H9 (cell line): ENCODE measurements at regions not wholly inside any gene's neighbourhood (a gene's known extent, or its start where the extent isn't known, plus 50 kb on each side); places are given as distances from the start of the nearest gene placed in this dataset.

ENCODE experiments used
- DNase-seq: peaks from one replicate; pipeline ENCODE4 v3.0.0-alpha.2; 2017
- H2AFZ ChIP-seq: one replicate; pipeline ENCODE4 v1.6.1; 2013; ENCODE audit warnings: mild to moderate bottlenecking, low read length, control low read depth, moderate library complexity
- H2AK5ac ChIP-seq: 2 replicates; pipeline ENCODE4 v1.6.1; 2013; ENCODE audit warnings: low read length, control low read depth, mixed read lengths; ENCODE audit not compliant: insufficient read length
- H2BK120ac ChIP-seq: one replicate; pipeline ENCODE4 v1.6.1; 2013; ENCODE audit warnings: low read depth, mild to moderate bottlenecking, low read length, control low read depth, inconsistent platforms; ENCODE audit not compliant: poor library complexity, severe bottlenecking
- H2BK12ac ChIP-seq: 2 replicates; pipeline ENCODE4 v1.6.1; 2013; ENCODE audit warnings: low read length, control low read depth, mixed read lengths, low read depth; ENCODE audit not compliant: insufficient read length
- H2BK15ac ChIP-seq: 2 replicates; pipeline ENCODE4 v1.6.1; 2013; ENCODE audit warnings: low read depth, low read length, control low read depth
- H2BK20ac ChIP-seq: one replicate; pipeline ENCODE4 v1.6.1; 2013; ENCODE audit warnings: low read depth, mild to moderate bottlenecking, low read length, control low read depth, inconsistent platforms; ENCODE audit not compliant: poor library complexity, severe bottlenecking
- H2BK5ac ChIP-seq: 2 replicates; pipeline ENCODE4 v1.6.1; 2013; ENCODE audit warnings: low read length, control low read depth, mixed read lengths; ENCODE audit not compliant: insufficient read length
- H3K14ac ChIP-seq: 2 replicates; pipeline ENCODE4 v1.6.1; 2013; ENCODE audit warnings: low read length, control low read depth; ENCODE audit not compliant: insufficient read depth
- H3K18ac ChIP-seq: 2 replicates; pipeline ENCODE4 v1.6.1; 2013; ENCODE audit warnings: low read depth, mild to moderate bottlenecking, mixed read lengths, low read length, control low read depth; ENCODE audit not compliant: insufficient read length
- H3K23ac ChIP-seq: 2 replicates; pipeline ENCODE4 v1.6.1; 2013; ENCODE audit warnings: low read length, control low read depth, mixed read lengths, low read depth; ENCODE audit not compliant: insufficient read length
- H3K23me2 ChIP-seq: 2 replicates; pipeline ENCODE4 v1.6.1; 2013; ENCODE audit warnings: low read depth, mild to moderate bottlenecking, mixed read lengths, low read length, control low read depth; ENCODE audit not compliant: insufficient read length, poor library complexity, severe bottlenecking
- H3K27ac ChIP-seq: 2 replicates; pipeline ENCODE4 v1.5.1; 2013; ENCODE audit warnings: low read length, control low read depth, mixed read lengths, low read depth; ENCODE audit not compliant: insufficient read length
- H3K27me3 ChIP-seq: 2 replicates; pipeline ENCODE4 v1.6.1; 2013; ENCODE audit warnings: low read length, control low read depth, inconsistent platforms; ENCODE audit not compliant: insufficient read depth
- H3K4ac ChIP-seq: 2 replicates; pipeline ENCODE4 v1.6.1; 2013; ENCODE audit warnings: low read depth, mild to moderate bottlenecking, control low read depth, inconsistent platforms, low read length, moderate library complexity
- H3K4me1 ChIP-seq: 2 replicates; pipeline ENCODE4 v1.6.1; 2013; ENCODE audit warnings: low read length, control low read depth, inconsistent platforms; ENCODE audit not compliant: insufficient read depth
- H3K4me2 ChIP-seq: 2 replicates; pipeline ENCODE4 v1.6.1; 2013; ENCODE audit warnings: low read length, control low read depth, mixed read lengths; ENCODE audit not compliant: insufficient read length, insufficient read depth
- H3K56ac ChIP-seq: 2 replicates; pipeline ENCODE4 v1.6.1; 2013; ENCODE audit warnings: low read depth, mild to moderate bottlenecking, mixed read lengths, low read length, control low read depth; ENCODE audit not compliant: insufficient read length
- H3K79me1 ChIP-seq: 2 replicates; pipeline ENCODE4 v1.6.1; 2013; ENCODE audit warnings: low read depth, mild to moderate bottlenecking, moderate library complexity, low read length, control low read depth, inconsistent platforms; ENCODE audit not compliant: insufficient read depth, poor library complexity, severe bottlenecking
- H3K79me2 ChIP-seq: 2 replicates; pipeline ENCODE4 v1.6.1; 2013; ENCODE audit warnings: low read length, control low read depth, inconsistent platforms; ENCODE audit not compliant: insufficient read depth
- H3K9ac ChIP-seq: 2 replicates; pipeline ENCODE4 v1.6.1; 2013; ENCODE audit warnings: low read length, control low read depth, mixed read lengths; ENCODE audit not compliant: insufficient read length; ENCODE audit errors: extremely low read depth
- H3K9me3 ChIP-seq: one replicate; pipeline ENCODE4 v1.6.1; 2013; ENCODE audit warnings: low read depth, low read length, inconsistent platforms; ENCODE audit not compliant: control insufficient read depth
- H3T11ph ChIP-seq: one replicate; pipeline ENCODE4 v1.6.1; 2013; ENCODE audit warnings: mild to moderate bottlenecking, low read length, control low read depth, inconsistent platforms
- H4K20me1 ChIP-seq: one replicate; pipeline ENCODE4 v1.6.1; 2013; ENCODE audit not compliant: control insufficient read depth, insufficient read length, insufficient read depth
- H4K5ac ChIP-seq: 2 replicates; pipeline ENCODE4 v1.6.1; 2013; ENCODE audit warnings: low read depth, mild to moderate bottlenecking, mixed read lengths, low read length, control low read depth; ENCODE audit not compliant: insufficient read length
- H4K8ac ChIP-seq: replicated peaks from 2 replicates; pipeline ENCODE4 v1.6.1; 2013; ENCODE audit warnings: low read length, control low read depth, mixed read lengths, low read depth; ENCODE audit not compliant: insufficient read length
- H4K91ac ChIP-seq: 2 replicates; pipeline ENCODE4 v1.6.1; 2013; ENCODE audit warnings: low read depth, mild to moderate bottlenecking, moderate library complexity, mixed read lengths, low read length, control low read depth; ENCODE audit not compliant: insufficient read length
- H3K27ac Mint-ChIP-seq, 3 experiments: 2 replicates in 2 of 3; 3 replicates in 1 of 3; pipeline ENCODE4 v1.8.0; 2020 to 2021; ENCODE audit warnings: mixed read lengths in 3 of 3, mild to moderate bottlenecking in 1 of 3, moderate library complexity in 1 of 3
- H3K27me3 Mint-ChIP-seq: 2 replicates; pipeline ENCODE4 v1.8.0; 2021; ENCODE audit warnings: low read depth, mild to moderate bottlenecking, moderate library complexity, mixed read lengths
- H3K36me3 Mint-ChIP-seq, 3 experiments: 2 replicates in 2 of 3; 3 replicates in 1 of 3; pipeline ENCODE4 v1.8.0; 2020 to 2021; ENCODE audit warnings: low read depth in 3 of 3, mixed read lengths in 3 of 3; ENCODE audit not compliant: insufficient read depth in 1 of 3
- H3K4me1 Mint-ChIP-seq, 2 experiments: 2 replicates each; pipeline ENCODE4 v1.8.0; 2020; ENCODE audit warnings: mixed read lengths in 2 of 2
- H3K4me3 Mint-ChIP-seq, 2 experiments: 2 replicates in 1 of 2; 3 replicates in 1 of 2; pipeline ENCODE4 v1.8.0; 2020 to 2021; ENCODE audit warnings: mild to moderate bottlenecking in 2 of 2, mixed read lengths in 2 of 2, moderate library complexity in 1 of 2
- H3K9me3 Mint-ChIP-seq, 2 experiments: 2 replicates in 1 of 2; 3 replicates in 1 of 2; pipeline ENCODE4 v1.8.0; 2020; ENCODE audit warnings: mild to moderate bottlenecking in 2 of 2, mixed read lengths in 2 of 2, moderate library complexity in 1 of 2
- CTCF ChIP-seq: fragments of 200-600 bp; sonication (generic); conservative IDR thresholded peaks from 3 replicates; pipeline ENCODE4 v1.8.0; 2021; ENCODE audit warnings: antibody characterized with exemption, mild to moderate bottlenecking
- WGBS: extraction: QIAGEN DNeasy Blood & Tissue Kit; methylation state at CpG from one replicate; pipeline ENCODE4 v1.1.7; 2013; ENCODE audit warnings: missing lambda C conversion rate, low lambda C conversion rate, mixed read lengths; ENCODE audit not compliant: insufficient read length; ENCODE audit errors: extremely low coverage; 5-methylcytosine and 5-hydroxymethylcytosine counted together

- no CpG with 5 or more reads among the region's 1 CpG for WGBS
- Histone ChIP-seq H3K9ac (no peak overlapping the region), H3K23ac (no peak overlapping the region), H4K20me1 (no peaks in the 10 kb centered on the region), H2AK5ac (no peak overlapping the region), H3K23me2 (no peaks in the 10 kb centered on the region), H3K79me2 (no peaks in the 10 kb centered on the region), H3K4me2 (no peak overlapping the region), H3T11ph (no peak overlapping the region), H4K5ac (no peak overlapping the region), H3K9me3 (no peaks in the 10 kb centered on the region), H3K27ac (no peak overlapping the region), H4K8ac (no peak overlapping the region), H3K4ac (no peak overlapping the region), H3K56ac (no peak overlapping the region), H3K4me1 (no peaks in the 10 kb centered on the region; the same call in 1 of the 2 replicates), H2BK5ac (no peak overlapping the region), H3K14ac (no peak overlapping the region), H2BK20ac (no peak overlapping the region), H2BK15ac (no peak overlapping the region), H2BK120ac (no peak overlapping the region), H3K27me3 (no peaks in the 10 kb centered on the region), H2BK12ac (no peak overlapping the region), H3K79me1 (no peaks in the 10 kb centered on the region), H4K91ac (no peak overlapping the region), H3K18ac (no peak overlapping the region), H2AFZ (no peak overlapping the region)
- Mint-ChIP-seq H3K9me3 (no peaks in the 10 kb centered on the region), H3K27ac (no peak overlapping the region), H3K4me3 (no peak overlapping the region), H3K36me3 (no peaks in the 10 kb centered on the region), H3K4me1 (peaks cover 16 to 25% of the 10 kb centered on the region in 2 experiments), H3K27me3 (no peaks in the 10 kb centered on the region)
- TF ChIP-seq CTCF = no peak
- DNase-seq = no peak
Measured at GRCh38 chr15:96894659-96895058, 564.2 kb downstream of the NR2F2 start.
